ENCODE measurements at regions not wholly inside any gene's neighbourhood (a gene's known extent, or its start where the extent isn't known, plus 50 kb on each side); places are given as distances from the start of the nearest gene placed in this dataset.

DNA sequence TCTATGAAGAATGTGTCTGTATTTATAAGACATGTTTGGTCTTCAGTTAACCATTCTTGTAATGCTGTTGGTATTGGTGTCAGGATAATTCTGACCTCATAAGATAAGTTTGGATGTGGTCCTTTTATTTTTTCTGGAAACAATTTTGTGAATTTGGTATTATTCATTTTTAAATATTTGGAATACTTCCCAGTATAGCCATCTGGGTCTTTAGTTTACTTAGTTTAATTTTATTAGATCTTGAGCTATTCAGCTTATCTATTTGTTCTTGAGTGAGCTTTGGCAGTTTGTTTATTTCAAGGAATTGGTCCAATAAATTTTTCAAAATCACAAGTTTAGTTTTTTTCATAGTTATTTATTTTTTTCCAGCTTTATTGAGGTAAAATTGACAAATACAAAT is 335.4 kb upstream of the PCDH20 start (continued):
- TF ChIP-seq, protein P1, sequence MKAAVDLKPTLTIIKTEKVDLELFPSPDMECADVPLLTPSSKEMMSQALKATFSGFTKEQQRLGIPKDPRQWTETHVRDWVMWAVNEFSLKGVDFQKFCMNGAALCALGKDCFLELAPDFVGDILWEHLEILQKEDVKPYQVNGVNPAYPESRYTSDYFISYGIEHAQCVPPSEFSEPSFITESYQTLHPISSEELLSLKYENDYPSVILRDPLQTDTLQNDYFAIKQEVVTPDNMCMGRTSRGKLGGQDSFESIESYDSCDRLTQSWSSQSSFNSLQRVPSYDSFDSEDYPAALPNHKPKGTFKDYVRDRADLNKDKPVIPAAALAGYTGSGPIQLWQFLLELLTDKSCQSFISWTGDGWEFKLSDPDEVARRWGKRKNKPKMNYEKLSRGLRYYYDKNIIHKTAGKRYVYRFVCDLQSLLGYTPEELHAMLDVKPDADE (IDR thresholded peaks at IDR 0.05) = no peak
- TF ChIP-seq, protein P2, sequence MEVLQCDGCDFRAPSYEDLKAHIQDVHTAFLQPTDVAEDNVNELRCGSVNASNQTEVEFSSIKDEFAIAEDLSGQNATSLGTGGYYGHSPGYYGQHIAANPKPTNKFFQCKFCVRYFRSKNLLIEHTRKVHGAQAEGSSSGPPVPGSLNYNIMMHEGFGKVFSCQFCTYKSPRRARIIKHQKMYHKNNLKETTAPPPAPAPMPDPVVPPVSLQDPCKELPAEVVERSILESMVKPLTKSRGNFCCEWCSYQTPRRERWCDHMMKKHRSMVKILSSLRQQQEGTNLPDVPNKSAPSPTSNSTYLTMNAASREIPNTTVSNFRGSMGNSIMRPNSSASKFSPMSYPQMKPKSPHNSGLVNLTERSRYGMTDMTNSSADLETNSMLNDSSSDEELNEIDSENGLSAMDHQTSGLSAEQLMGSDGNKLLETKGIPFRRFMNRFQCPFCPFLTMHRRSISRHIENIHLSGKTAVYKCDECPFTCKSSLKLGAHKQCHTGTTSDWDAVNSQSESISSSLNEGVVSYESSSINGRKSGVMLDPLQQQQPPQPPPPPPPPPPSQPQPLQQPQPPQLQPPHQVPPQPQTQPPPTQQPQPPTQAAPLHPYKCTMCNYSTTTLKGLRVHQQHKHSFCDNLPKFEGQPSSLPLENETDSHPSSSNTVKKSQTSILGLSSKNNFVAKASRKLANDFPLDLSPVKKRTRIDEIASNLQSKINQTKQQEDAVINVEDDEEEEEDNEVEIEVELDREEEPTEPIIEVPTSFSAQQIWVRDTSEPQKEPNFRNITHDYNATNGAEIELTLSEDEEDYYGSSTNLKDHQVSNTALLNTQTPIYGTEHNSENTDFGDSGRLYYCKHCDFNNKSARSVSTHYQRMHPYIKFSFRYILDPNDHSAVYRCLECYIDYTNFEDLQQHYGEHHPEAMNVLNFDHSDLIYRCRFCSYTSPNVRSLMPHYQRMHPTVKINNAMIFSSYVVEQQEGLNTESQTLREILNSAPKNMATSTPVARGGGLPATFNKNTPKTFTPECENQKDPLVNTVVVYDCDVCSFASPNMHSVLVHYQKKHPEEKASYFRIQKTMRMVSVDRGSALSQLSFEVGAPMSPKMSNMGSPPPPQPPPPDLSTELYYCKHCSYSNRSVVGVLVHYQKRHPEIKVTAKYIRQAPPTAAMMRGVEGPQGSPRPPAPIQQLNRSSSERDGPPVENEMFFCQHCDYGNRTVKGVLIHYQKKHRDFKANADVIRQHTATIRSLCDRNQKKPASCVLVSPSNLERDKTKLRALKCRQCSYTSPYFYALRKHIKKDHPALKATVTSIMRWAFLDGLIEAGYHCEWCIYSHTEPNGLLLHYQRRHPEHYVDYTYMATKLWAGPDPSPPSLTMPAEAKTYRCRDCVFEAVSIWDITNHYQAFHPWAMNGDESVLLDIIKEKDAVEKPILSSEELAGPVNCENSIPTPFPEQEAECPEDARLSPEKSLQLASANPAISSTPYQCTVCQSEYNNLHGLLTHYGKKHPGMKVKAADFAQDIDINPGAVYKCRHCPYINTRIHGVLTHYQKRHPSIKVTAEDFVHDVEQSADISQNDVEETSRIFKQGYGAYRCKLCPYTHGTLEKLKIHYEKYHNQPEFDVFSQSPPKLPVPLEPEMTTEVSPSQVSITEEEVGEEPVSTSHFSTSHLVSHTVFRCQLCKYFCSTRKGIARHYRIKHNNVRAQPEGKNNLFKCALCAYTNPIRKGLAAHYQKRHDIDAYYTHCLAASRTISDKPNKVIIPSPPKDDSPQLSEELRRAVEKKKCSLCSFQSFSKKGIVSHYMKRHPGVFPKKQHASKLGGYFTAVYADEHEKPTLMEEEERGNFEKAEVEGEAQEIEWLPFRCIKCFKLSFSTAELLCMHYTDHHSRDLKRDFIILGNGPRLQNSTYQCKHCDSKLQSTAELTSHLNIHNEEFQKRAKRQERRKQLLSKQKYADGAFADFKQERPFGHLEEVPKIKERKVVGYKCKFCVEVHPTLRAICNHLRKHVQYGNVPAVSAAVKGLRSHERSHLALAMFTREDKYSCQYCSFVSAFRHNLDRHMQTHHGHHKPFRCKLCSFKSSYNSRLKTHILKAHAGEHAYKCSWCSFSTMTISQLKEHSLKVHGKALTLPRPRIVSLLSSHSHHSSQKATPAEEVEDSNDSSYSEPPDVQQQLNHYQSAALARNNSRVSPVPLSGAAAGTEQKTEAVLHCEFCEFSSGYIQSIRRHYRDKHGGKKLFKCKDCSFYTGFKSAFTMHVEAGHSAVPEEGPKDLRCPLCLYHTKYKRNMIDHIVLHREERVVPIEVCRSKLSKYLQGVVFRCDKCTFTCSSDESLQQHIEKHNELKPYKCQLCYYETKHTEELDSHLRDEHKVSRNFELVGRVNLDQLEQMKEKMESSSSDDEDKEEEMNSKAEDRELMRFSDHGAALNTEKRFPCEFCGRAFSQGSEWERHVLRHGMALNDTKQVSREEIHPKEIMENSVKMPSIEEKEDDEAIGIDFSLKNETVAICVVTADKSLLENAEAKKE (CRISPR knock-in tag; IDR thresholded peaks at IDR 0.05) = no peak

DNA sequence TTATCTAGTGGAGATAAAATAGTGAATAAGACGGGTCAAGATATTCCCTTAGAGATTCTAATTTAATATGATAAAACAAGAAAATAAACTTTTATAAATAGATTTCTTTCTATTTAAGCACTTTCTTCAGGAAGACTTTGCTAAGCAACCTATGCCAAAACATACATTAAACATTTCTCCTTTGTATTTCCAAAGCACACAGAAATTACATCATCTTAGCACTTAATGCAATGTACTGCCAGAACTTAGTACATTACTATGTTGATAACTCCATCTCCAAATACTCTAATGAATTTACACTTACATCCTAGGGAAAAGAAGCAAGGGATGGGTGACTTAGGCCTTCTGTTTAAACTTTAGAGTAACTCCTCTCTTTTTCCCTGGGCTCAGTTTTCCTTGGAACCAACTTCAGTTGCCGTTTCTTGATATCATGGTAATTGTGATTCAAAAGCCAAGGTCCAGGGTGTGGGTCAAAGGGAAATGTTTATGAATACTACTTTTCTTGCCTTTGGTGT is 322.6 kb upstream of the PCDH20 start:
- no peak overlapping the region for H3K4me3 Mint-ChIP-seq
- H2AFZ ChIP-seq = 0 out of 2 replicates have a peak overlapping the region, but pooled peaks have one; percentile 8
- H3K36me3 Mint-ChIP-seq (ENCODE audit: low read depth) = no peaks in the 10 kb centered on the region
- H3K4me2 ChIP-seq = no peak overlapping the region
- H3K27ac Mint-ChIP-seq = no peak overlapping the region
- H3K27me3 Mint-ChIP-seq (ENCODE audit: insufficient read depth, low read depth, poor library complexity) = no peaks in the 10 kb centered on the region
- TF ChIP-seq EZH2 (IDR thresholded peaks at IDR 0.05; ENCODE audit: low read depth, unreplicated experiment) (no peak), ZNF114 (CRISPR knock-in tag; IDR thresholded peaks at IDR 0.05) (no peak), NANOG (IDR thresholded peaks at IDR 0.05; ENCODE audit: borderline replicate concordance) (no peak), JUNB (IDR thresholded peaks at IDR 0.05; ENCODE audit: unreplicated experiment) (no peak), CREB1 (CRISPR knock-in tag; IDR thresholded peaks at IDR 0.05; ENCODE audit: low read depth) (no peak), ZNF331 (CRISPR knock-in tag; IDR thresholded peaks at IDR 0.05; ENCODE audit: low read depth) (no peak), POLR2AphosphoS5 (IDR thresholded peaks at IDR 0.05; ENCODE audit: low read depth) (no peak), STAT1 (IDR thresholded peaks at IDR 0.05; ENCODE audit: unreplicated experiment) (no peak), EZH2phosphoT487 (IDR thresholded peaks at IDR 0.05; ENCODE audit: unreplicated experiment) (no peak)
- TF ChIP-seq, protein P1 (IDR thresholded peaks at IDR 0.05) = no peak
- H4K20me1 ChIP-seq (replicated peaks; ENCODE audit: insufficient read depth) = no peaks in the 10 kb centered on the region
- no peaks in the 10 kb centered on the region for H3K9me2 ChIP-seq (ENCODE audit: insufficient read depth)
- H3F3A ChIP-seq (replicated peaks; ENCODE audit: low read depth) = no peaks in the 10 kb centered on the region
- H3K27ac ChIP-seq (ENCODE audit: low read depth) = no peak overlapping the region
- no peaks in the 10 kb centered on the region for H3K9me3 Mint-ChIP-seq
- ATAC-seq (no peak), DNase-seq (ENCODE audit: low spot score) (no peak)
- H3K4me1 Mint-ChIP-seq = peaks cover 4% of the 10 kb centered on the region; the same call in 2 of the 3 replicates
- no peak overlapping the region for H3K4me3 ChIP-seq
- no peaks in the 10 kb centered on the region for H3K36me3 ChIP-seq (ENCODE audit: insufficient read depth)
- H3K79me2 ChIP-seq (replicated peaks; ENCODE audit: insufficient read depth) = no peaks in the 10 kb centered on the region
- H3K27me3 ChIP-seq (ENCODE audit: insufficient read depth) = no peaks in the 10 kb centered on the region
- H3K4me1 ChIP-seq (ENCODE audit: insufficient read depth) = no peaks in the 10 kb centered on the region

Measured in GM23338 (cell line).